Erythroblast (primary cell): ENCODE measurements at regions not wholly inside any gene's neighbourhood (a gene's known extent, or its start where the extent isn't known, plus 50 kb on each side); places are given as distances from the start of the nearest gene placed in this dataset.

Experiments
- GATA1 ChIP-seq: IDR thresholded peaks from 2 replicates; pipeline ENCODE4 v1.6.1; 2011; ENCODE audit warnings: low read depth, mild to moderate bottlenecking, control low read depth, low read length, moderate library complexity
- POLR2A ChIP-seq: IDR thresholded peaks from 2 replicates; pipeline ENCODE4 v1.6.1; 2011; ENCODE audit warnings: mild to moderate bottlenecking, low read length

GRCh38 chr7:110187877-110188554 lies 902.9 kb upstream of the LRRN3 start:
- TF ChIP-seq POLR2A (no peak), GATA1 (no peak)
